Raji (cell line): ENCODE measurements at regions not wholly inside any gene's neighbourhood (a gene's known extent, or its start where the extent isn't known, plus 50 kb on each side); places are given as distances from the start of the nearest gene placed in this dataset.

Source experiments
- POLR2A ChIP-seq: IDR thresholded peaks from 2 replicates; pipeline ENCODE4 v1.6.1; 2011; ENCODE audit warnings: low read depth, low read length, control low read depth; ENCODE audit not compliant: insufficient read depth

- TF ChIP-seq POLR2A, result no peak
Observed at GRCh38 chr4:38530486-38530885, 133.5 kb upstream of the KLF3 start.

DNA sequence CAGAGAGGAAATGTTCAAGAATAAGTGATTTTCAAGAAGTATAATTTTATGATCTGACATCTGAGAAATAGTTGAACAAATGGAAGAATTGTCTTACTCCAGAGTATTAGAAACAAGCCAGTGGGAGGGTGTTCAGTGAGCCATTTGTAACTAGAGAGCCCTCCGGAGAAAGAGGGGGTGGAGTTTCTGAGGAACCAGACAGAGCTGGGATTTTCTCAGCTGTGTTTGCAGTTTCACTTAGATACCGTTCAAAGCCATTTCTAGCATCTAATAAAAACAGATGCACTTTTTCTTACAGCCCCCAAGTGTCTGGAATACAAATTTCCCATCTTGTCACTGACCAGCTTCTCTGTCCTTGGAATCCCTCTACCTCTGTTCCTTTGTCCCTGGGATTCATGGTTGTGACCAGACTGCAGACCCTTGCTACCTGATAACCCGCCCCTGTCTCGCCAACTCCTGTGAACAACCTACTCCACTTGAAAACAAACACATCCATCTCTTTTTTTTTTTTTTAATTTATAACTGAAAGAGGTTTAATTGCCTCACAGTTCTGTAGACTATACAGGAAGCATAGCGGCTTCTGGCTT is 132.8 kb upstream of the KLF3 start:
- TF ChIP-seq POLR2A, result no peak

GRCh38 chr4:38532908-38533499 is 131.0 kb upstream of the KLF3 start:
- no peak for TF ChIP-seq POLR2A

DNA sequence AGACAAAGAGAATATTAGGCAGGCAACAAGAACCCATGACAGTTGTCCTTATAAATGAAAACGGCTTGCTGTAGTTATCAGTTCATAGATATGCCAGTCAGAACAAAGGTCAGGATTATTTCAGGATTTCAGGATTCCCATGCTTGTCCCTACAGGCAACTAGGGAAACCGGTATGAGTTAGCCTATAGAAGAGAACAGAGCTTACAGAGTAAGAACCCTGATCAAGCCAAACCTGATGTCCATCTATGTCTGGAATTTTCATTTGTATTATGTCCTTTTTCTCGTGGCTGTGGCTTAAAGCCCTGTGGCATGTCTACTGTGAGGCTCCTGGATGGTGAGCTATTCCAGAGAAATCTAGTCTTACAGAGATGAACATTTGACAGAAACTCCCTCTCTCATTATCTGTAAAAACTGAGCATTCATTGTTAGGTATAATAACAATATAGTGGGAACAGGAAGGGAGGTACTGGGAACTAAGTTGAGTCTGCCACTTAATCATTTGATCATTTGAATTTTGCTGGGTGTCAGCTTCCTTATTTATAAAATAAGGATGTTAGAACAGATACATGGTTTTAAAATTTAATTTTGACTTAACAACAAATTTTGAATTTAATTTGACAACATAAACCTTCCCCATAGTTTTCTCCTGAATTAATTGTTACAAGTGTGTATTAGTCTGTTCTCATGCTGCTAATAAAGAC is 129.5 kb upstream of the KLF3 start:
- no peak for TF ChIP-seq POLR2A

GRCh38 chr4:38535717-38536116 is 128.3 kb upstream of the KLF3 start:
- TF ChIP-seq POLR2A, result no peak

DNA sequence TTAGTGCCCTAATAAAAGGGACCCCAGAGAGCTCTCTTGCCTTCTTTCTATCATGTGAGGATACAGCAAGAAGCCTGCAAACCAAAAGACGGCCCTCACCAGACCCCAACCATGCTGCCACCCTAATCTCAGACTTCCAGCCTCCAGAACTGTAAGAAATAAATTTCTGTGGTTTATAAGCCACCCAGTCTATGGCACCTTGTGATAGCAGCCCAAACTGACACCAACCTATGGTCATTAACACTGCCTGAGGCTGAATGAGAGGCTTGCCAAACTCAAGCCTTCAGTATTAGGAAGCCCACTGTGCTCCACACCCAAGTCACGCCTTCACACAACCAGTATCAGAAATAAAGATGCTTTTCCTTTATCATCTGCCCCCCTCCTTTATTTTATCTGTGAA is 127.3 kb upstream of the KLF3 start:
- no peak for TF ChIP-seq POLR2A

DNA sequence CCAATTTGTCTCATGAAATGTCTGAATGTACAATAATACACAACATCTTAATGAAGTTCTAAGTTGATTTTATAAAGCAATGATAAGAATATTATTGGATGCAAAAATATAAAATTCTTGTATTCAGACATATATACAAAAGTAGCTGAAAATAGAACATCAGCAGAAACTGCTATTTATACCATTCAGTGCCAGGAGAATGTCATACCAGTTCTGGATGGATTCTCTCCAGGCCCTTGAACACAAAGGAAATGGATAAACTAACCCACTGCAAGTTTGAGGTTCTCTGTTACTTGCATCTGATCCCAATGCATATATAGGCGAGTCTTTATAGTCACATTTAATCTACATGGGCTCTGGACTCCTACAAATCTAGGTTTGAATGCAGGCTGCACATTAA is 126.3 kb upstream of the KLF3 start:
- TF ChIP-seq POLR2A, result no peak

GRCh38 chr4:38538517-38538916 is 125.5 kb upstream of the KLF3 start:
- TF ChIP-seq POLR2A, result no peak

GRCh38 chr4:38539501-38539900 is 124.5 kb upstream of the KLF3 start:
- TF ChIP-seq POLR2A, result no peak

- no peak for TF ChIP-seq POLR2A
Observed at GRCh38 chr4:38547052-38547451, 116.9 kb upstream of the KLF3 start.

- TF ChIP-seq POLR2A, result no peak
Observed at GRCh38 chr4:38548256-38548655, 115.7 kb upstream of the KLF3 start.

DNA sequence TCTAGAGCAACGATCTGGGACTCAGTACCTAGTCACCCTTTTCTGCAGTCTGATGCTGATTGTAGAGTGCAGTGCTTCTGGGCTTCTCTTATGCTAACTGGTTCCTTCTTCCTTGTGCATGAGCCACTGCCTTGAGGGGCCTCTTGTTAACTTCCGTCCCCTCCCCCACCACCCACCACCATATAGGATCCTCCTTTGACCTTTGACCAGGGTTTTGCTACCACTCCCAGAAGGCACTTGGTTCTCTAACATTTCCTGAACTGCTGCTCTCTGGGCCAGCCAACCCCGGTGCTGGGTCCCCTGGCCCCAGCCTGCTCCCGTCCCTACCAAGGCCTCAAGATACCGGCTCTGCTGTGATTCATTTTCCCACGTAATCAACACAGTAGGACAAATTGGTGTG is 104.6 kb upstream of the KLF3 start:
- TF ChIP-seq POLR2A, result no peak

GRCh38 chr4:38560340-38560739 is 103.7 kb upstream of the KLF3 start:
- no peak for TF ChIP-seq POLR2A

DNA sequence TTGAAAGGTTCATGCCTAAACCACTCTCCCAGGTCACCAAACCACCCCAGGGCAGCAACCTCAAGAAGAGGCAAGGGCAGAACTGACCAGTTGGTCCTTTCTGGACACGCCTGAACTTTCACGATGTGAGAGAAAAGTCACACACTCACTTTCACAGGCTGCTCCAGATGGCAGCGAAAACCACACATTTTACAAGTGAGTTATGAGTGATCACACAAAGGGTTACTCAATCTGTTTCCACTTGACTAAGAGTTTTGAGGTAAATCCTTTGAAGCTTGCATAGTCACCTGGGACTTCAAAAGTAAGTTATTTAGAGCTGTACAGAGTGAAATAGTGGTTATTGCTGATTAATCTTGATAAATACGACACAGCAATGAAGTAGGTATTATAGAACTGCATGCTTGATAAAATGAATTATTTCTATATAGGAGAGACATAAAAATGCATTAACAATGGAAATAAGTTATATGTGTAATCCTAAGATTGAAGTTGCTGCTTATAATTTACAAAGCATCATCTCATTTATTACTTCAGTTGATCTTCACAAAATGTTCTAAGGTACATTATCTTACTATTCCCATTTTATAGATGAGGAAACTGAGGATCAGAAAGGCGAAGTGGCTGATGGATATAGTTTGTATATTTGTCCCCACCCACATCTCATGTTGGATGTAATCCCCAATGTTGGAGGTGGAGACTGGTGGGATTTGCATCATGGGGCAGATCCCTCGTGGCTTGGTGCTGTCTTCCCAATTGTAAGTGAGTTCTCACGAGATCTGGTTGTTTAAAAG is 103.0 kb upstream of the KLF3 start:
- no peak for TF ChIP-seq POLR2A

DNA sequence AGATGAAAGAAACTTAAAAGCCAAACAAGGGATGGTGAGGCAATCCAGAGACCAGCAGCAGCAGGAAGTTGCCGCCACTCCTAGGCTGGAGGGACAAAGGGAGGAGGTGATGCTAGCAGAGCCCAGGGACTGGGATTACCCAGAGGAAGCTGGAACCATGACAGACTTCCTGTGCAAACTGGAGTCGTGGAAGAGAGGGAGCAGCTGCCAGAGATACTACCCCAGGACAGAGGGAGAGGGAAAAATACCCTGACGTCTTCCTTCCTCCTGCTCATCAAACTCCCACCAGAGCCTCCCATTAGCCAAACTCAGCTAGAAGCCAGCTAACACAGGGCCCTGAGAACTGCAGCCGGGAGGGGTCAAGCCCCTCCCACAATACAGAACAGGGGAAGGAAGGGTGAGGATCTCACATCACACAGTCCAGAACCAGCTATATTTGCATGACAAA is 101.2 kb upstream of the KLF3 start:
- TF ChIP-seq POLR2A, result no peak
